ENCODE measurements at regions not wholly inside any gene's neighbourhood (a gene's known extent, or its start where the extent isn't known, plus 50 kb on each side); places are given as distances from the start of the nearest gene placed in this dataset.

GRCh38 chr1:56222914-56223540, 356.3 kb downstream of the PLPP3 start:
- no peak overlapping the region for H2AFZ ChIP-seq (ENCODE audit: low read length)
- H3K79me2 ChIP-seq (ENCODE audit: control insufficient read depth in 1 of 2, insufficient read depth in 2 of 2, low read length in 2 of 2): no peaks in the 10 kb centered on the region
- no peak overlapping the region for H2BK5ac ChIP-seq (ENCODE audit: low read depth, low read length)
- no peaks in the 10 kb centered on the region for H3K79me1 ChIP-seq (ENCODE audit: low read depth, low read length)
- no peak overlapping the region for H3K4me2 ChIP-seq (ENCODE audit: insufficient read depth in 1 of 2, low read depth in 2 of 2, low read length in 2 of 2)
- FAIRE-seq (no peak), DNase-seq (ENCODE audit: low read depth in 1 of 2, low spot score in 2 of 2) (no peak)
- no peak overlapping the region for H4K8ac ChIP-seq (ENCODE audit: extremely low read depth, insufficient read depth, low read length)
- H2BK12ac ChIP-seq (ENCODE audit: low read depth, low read length): no peak overlapping the region
- H3K4me1 ChIP-seq (replicated peaks in 1 of 4; ENCODE audit: control insufficient read depth in 3 of 4, insufficient read depth in 4 of 4, low read length in 3 of 4): no peaks in the 10 kb centered on the region
- no peak for TF ChIP-seq ZNF274 (IDR thresholded peaks at IDR 0.05; ENCODE audit: borderline replicate concordance, extremely low read depth, low read length)
- TF ChIP-seq BRCA1 (IDR thresholded peaks at IDR 0.05; ENCODE audit: low read depth, low read length): no peak
- TF ChIP-seq HDAC6 (IDR thresholded peaks at IDR 0.05; ENCODE audit: low read depth, low read length): no peak
- TF ChIP-seq POLR2AphosphoS5 (IDR thresholded peaks at IDR 0.05; ENCODE audit: low read depth, low read length): no peak
- TF ChIP-seq SP4 (IDR thresholded peaks at IDR 0.05; ENCODE audit: low read length): no peak
- no peak for TF ChIP-seq CBX5 (IDR thresholded peaks at IDR 0.05; ENCODE audit: low read depth, low read length)
- no peak overlapping the region for H3K23ac ChIP-seq (ENCODE audit: insufficient read length)
- no peak overlapping the region for H4K5ac ChIP-seq (ENCODE audit: insufficient read length, low read depth, low read length)
- no peak overlapping the region for H3K4ac ChIP-seq (replicated peaks; ENCODE audit: insufficient read length, low read depth, low read length)
- no peaks in the 10 kb centered on the region for H3K23me2 ChIP-seq (ENCODE audit: low read depth, low read length)
- H3K36me3 ChIP-seq (ENCODE audit: control insufficient read depth in 2 of 4, insufficient read depth in 4 of 4, low read length in 3 of 4): no peaks in the 10 kb centered on the region
- no peak overlapping the region for H3K27ac ChIP-seq (ENCODE audit: low read depth, low read length)
- H4K20me1 ChIP-seq (replicated peaks in 1 of 2; ENCODE audit: control insufficient read depth in 1 of 2, insufficient read depth in 2 of 2, low read length in 2 of 2): no peaks in the 10 kb centered on the region
- H3K4me3 ChIP-seq (ENCODE audit: extremely low read depth in 1 of 4, insufficient read depth in 2 of 4, low read depth in 3 of 4, low read length in 4 of 4): no peak overlapping the region
- no peak overlapping the region for H2BK15ac ChIP-seq (ENCODE audit: low read length)
- H3K9me3 ChIP-seq (ENCODE audit: insufficient read depth in 2 of 2, low read depth in 1 of 2, low read length in 1 of 2): no peaks in the 10 kb centered on the region
- ChIA-PET POLR2A (ENCODE audit: partially characterized antibody) (no interaction called here), CTCF (ENCODE audit: partially characterized antibody) (interaction anchor here (0.9 kb wide), 1 partner anchor 37 kb away, joined by 3 read pairs; no protein-coding TSS in a partner anchor)
- no peak overlapping the region for H2BK120ac ChIP-seq (replicated peaks; ENCODE audit: low read depth, low read length)
- no peak overlapping the region for H3K9ac ChIP-seq (replicated peaks in 1 of 4; ENCODE audit: extremely low read depth in 1 of 4, low read depth in 3 of 4, low read length in 3 of 4)
- H3K56ac ChIP-seq (replicated peaks; ENCODE audit: insufficient read length, low read depth, low read length): no peak overlapping the region
- H2AK5ac ChIP-seq (ENCODE audit: low read depth, low read length): no peak overlapping the region
- no peak overlapping the region for H3K18ac ChIP-seq (ENCODE audit: extremely low read depth, low read length)
- H3K27me3 ChIP-seq (replicated peaks in 1 of 4; ENCODE audit: control insufficient read depth in 3 of 4, extremely low read depth in 1 of 4, insufficient read depth in 3 of 4, low read length in 3 of 4): no peaks in the 10 kb centered on the region
- no peak overlapping the region for H2BK20ac ChIP-seq (ENCODE audit: low read length)
- H4K91ac ChIP-seq (replicated peaks; ENCODE audit: insufficient read length, low read length): no peak overlapping the region
- H3K14ac ChIP-seq (ENCODE audit: insufficient read length): no peak overlapping the region
